ENCODE measurements at regions not wholly inside any gene's neighbourhood (a gene's known extent, or its start where the extent isn't known, plus 50 kb on each side); places are given as distances from the start of the nearest gene placed in this dataset.
"Not testable (repeated sequence)": the region's sequence is repeated elsewhere in the genome, so short reads cannot be mapped to it uniquely, and the experiment has no call there.

DNA sequence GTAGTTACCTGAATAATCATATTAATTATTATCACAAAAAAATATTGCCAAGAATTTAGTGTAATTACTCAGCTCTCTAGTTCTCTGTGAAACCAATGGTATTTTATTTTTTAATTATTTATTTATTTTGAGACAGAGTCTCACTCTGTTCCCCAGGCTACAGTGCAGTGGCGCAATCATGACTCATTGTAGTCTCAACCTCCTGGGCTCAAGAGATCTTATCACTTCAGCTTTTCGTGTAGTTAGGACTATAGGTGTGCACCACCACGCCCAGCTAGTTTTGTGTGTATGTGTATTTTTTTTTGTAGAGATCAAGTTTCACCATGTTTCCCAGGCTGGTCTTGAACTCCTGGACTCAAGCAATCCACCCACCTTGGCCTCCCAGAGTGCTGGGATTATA lies 440.4 kb upstream of the CDH20 start:
- DNase-seq, result no peak

DNA sequence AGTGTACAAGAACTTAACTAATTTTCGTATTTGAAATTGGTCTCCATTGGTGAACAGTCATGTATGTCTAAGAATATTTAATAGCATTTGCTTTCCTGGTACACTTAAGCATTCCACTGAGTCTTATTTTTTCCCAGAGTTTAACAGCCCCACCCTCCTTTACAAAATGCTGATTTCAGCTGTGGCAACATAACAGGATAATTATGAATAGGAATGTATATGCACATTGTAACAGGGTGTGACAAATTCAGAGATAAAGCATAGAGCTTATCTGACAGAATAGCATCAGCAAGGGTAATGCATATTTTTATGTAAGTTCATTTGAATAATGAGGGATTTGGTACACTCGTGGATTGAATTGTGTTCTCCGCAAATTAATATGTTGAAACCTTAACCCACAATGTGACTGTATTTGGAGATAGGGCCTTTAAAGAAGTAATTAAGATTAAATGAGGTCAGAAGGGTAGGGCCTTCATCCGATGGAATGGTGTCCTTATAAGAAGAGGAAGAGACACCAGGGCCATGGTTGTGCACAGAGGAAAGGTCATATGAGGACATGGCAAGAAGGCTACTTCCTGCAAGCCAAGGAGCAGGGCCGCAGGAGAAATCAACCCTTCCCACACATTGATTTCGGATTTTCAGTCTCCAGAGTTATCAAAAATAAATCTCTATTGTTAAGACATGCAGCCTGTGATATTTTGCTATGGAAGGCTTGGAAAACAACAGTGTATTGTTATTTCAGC lies 439.7 kb upstream of the CDH20 start:
- DNase-seq, result no peak

GRCh38 chr18:60894254-60894945 lies 438.8 kb upstream of the CDH20 start:
- no peak for DNase-seq

DNA sequence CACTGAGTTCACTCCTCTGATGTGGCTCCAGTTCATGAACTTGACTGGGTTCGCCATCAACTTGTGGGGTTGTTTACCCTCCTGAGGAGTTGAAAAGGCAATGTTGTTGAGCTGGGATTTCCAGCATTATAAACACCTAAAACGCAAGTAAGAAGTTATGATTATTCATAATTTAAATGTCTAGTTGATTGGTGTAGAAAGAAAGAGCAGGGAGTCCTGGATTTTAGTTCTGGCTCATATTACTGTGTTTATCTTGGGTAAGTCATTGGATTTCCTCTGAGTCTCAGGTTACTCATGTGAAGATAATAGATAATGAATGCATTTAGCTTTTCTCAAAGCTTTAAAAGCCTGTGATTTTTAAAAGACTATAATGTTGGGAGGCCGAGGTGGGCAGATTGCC lies 438.0 kb upstream of the CDH20 start:
- no peak for DNase-seq

- no peak for DNase-seq
Measured at GRCh38 chr18:60898111-60898510, 435.1 kb upstream of the CDH20 start.

DNA sequence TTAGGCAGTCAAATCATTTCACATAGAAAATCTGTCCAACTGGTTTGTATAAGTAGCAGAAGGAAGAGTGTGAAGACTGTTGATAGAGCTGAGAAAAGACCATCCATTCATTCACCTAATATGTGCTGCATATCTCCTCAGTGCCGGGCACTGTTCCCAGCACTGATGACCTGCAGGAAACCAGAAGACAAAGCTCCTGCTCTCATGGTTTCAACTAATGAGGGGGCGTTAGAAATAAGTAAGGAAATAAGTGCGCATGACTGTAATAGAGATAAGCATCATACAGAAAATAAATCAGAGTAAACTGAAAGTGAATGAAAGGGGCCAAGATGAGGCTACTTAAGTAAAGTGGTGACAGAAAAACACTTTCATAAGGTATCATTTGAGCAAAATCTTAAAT lies 427.5 kb upstream of the CDH20 start:
- no peak for DNase-seq

DNA sequence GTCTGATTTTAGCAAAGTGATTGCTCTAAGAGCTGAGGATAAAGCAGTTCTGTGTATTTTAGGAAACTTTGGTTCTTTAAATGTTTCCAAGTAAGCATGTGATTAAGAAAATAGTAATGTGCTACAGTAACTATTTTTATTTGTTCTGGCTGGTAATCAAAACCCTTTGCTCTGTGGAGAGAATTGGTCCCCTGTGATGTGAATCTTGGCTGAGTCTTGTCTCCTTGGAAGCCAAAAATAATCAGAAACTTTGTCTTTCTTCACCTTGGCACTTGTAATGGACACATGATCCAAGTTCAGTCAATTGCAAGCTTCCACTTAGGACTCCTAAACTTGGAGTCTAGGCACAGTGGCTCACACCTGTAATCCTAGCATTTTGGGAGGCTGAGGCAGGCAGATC lies 422.7 kb upstream of the CDH20 start:
- peak; percentile 70 for DNase-seq

DNA sequence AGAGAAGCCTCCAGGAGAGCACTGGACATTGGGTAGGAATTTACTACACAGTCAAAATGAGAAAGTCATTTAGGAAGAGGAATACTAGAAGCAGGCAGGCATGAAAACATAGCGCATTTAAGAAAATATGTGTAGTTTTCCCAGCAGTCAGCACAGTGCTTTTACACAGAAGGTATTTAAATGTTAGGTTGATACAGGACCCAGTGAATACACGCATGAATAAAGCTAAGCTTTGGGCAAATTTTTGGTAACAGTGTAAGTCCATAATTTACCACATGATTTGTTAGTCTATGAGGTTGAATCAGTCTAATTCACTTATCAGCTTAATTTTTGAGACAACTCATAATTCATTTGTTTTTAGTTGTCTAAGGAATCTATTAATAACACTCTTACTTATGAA lies 421.7 kb upstream of the CDH20 start:
- DNase-seq, result no peak

DNA sequence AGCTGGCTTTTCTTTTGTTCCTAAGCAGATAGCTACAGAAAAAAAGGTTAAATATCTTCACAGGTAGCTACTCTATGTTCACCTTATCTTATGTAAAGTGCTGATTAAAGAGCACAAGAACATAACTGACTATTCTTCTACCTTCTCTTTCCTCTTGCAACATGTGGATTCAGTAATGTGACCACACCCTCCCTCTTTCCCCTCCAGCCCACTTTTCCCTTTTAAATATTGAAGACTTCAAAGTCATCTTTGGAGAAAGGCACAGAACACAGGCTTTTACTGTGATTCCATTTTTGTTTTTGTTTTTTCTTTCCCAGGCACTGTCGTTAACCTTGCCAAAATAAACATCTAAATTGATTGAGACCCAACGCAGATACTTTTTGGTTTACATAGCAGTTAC lies 418.1 kb upstream of the CDH20 start:
- DNase-seq, result no peak

GRCh38 chr18:60918862-60919261 lies 414.4 kb upstream of the CDH20 start:
- not testable (repeated sequence) for DNase-seq

GRCh38 chr18:60925892-60926291 lies 407.3 kb upstream of the CDH20 start:
- no peak for DNase-seq

DNA sequence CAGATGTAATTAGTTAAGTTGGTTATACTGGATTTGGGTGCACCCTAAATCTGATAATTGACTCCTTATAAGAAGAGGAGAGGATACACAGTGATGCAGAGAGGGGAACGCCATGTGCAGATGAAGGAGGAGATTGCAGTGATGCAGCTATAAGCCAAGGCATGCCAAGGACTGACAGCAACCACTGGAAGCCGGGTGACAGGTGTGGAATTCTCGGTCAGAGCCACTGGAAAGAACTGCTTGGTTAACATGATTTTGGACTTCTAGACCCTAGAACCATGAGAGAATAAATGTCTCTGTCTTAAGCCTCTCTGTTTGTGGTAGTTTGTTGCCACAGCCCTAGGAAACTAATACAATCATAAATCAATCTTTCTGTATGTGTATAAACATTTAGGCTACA lies 403.3 kb upstream of the CDH20 start:
- DNase-seq, result no peak

- peak; percentile 45 for DNase-seq
Measured at GRCh38 chr18:60935041-60935910, 398.0 kb upstream of the CDH20 start.

DNA sequence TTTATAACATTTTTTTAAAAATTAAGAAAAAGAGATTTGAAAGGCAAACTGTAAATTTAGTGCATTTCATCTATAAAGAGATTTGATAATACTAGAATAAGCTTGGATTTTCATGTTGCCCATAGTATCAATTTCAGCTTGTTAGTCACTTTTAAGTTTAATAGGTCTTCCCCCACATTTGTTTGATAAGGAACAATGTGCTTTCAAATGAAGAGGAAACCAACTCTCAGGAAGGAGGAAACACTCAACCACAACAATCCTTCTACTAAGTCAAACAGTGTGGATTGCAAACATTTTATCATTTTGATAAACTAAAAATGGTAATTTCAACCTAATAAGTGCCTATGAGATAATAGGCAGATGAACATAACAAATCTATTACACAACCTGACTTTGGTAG lies 397.1 kb upstream of the CDH20 start:
- DNase-seq, result no peak

- DNase-seq, result no peak
Measured at GRCh38 chr18:60943297-60943696, 389.9 kb upstream of the CDH20 start.

GRCh38 chr18:60950634-60951033 lies 382.6 kb upstream of the CDH20 start:
- no peak for DNase-seq

DNA sequence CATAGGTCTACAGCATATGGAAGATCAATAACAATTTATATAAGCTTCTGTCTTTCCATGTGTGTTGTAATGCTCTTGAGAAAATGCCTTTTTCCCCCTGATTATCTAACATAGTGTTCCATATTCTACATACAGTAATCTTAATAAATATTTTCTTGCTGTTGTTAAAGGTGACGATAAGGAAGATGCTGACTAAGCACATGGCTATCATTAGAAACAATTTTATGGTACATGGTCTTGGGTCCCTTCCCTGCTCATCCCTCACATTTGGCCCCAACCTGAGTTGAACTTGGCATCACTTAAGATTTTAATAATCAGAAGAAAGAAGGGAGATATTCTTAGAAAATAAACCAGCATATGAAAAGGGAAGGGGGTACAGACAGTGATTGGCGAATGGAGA lies 382.1 kb upstream of the CDH20 start:
- DNase-seq, result no peak

DNA sequence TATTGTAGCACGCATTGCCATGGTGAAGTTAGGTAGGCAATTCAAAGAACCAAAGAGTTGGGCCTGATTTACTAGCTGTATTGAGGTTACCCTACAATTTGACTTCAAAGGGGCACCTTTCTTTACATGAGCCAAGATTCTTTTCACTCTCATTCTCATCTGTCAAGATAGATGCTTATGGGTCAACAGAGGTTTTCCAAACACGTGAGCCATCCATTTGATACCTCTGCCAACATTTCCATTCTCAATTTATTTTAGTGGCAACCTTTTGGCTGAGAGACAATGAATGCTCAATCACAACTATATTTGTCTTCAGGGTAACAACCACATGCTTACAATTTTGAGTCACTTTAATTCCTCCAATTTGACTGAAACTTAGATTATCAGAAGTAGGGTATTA lies 370.6 kb upstream of the CDH20 start:
- DNase-seq, result no peak

DNA sequence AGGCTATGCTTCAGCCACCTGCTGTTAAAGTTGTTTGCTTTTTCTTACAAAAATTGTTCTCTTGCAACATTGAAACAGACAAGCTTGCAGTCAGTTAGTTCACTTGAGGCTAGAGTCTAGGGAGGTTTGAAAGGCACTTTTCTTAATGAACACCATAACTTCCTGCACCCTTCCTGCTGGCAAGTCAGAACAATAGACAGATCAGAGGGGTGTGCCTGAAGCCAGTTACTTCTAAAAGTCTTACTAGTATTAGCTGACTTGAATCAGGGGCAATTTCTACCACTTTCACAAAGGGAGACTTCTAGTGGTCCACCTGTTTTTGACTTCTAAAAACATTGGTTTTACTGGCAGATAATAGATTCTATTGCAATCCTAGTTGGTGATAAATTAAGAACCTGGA lies 367.4 kb upstream of the CDH20 start:
- DNase-seq, result no peak

DNA sequence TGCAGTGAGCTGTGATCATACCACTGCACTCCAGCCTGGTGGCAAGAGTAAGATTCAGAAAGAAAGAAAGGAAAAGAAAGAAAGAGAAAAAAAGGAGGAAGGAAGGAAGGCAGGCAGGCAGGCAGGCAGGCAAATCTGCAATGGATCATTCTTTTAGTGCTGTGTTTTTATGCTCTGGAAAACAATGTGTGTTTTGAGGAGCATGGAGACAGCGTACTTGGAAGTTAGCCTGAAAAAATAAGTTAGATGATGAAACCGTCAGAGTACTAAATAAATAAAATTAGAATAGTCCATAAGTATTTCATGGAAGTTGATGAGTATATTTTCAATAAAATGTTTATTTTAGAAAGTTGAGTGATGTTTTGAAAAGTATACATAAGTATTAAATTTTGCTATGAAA lies 366.4 kb upstream of the CDH20 start:
- no peak for DNase-seq

DNA sequence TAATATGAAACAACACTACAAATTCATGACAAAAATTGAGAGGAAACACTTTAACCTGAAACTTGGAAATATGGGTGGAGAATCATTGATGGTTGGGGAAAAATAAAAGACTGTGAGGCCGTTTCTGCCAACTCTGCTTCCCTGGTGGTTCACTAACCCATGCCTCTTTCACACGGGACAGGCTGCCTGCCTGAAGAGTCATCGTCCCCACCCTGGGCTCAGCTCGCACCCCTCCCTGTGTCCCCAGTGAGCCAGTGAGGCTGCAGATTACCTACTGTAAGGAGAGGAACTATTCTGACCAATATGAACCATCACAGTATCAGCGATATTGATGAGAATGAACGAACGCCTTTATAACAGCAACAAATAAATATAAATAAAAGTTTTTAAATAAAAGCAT lies 357.8 kb upstream of the CDH20 start:
- no peak for DNase-seq

DNA sequence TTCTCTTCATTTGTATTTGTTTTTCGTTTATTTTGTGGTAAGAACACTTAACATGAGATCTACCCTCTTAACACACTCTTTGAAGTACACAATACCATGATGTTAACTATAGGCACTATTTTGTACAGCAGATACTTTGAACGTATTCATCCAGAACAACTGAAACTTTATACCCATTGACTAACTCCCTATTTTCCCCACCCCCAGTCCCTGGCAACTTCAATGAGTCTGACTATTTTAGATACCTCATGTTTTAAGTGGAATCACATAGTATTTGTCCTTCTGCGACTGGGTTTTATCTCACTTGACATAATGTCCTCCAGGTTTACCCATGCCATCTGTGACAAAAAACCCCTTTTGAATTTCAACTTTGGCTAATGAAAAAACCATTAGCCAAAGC lies 356.3 kb upstream of the CDH20 start:
- no peak for DNase-seq

GRCh38 chr18:60978338-60978737 lies 354.9 kb upstream of the CDH20 start:
- no peak for DNase-seq

Measured in muscle of arm (tissue), 1 donor.